ENCODE measurements at regions not wholly inside any gene's neighbourhood (a gene's known extent, or its start where the extent isn't known, plus 50 kb on each side); places are given as distances from the start of the nearest gene placed in this dataset.

DNA sequence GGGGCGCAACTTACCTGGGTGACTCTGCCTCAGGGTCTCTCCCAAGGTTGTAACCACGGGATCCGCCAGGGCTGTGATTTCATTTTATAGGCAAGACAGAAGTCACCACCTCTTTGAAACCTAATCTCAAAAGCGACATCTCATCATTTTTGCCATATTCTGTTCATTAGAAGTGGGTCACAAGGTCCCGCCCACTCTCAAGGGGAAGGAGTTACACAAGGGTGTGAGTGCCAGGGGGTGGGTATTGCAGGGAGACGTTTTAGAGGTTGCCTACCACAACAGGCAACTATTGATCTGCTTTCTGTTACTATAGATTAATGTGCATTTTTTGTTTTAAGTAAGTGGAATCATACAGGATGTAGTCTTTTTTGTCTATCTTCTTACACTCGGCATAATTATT, 56.6 kb upstream of the ADPGK start:
- ChIA-PET POLR2A (no interaction called here), CTCF (ENCODE audit: unreplicated experiment) (no interaction called here)
- no peaks in the 10 kb centered on the region for H3K36me3 ChIP-seq (ENCODE audit: insufficient read depth, low read length)
- H3K79me2 ChIP-seq (ENCODE audit: insufficient read depth, low read depth, low read length) = no peaks in the 10 kb centered on the region
- H3K4me2 ChIP-seq (ENCODE audit: low read length) = no peak overlapping the region
- no peak overlapping the region for H3K4me3 ChIP-seq (ENCODE audit: low read depth, low read length, poor library complexity, severe bottlenecking)
- intact Hi-C loops (cut with micrococcal nuclease; ENCODE audit: unreplicated experiment) = no loop called here
- no peak for DNase-seq (ENCODE audit: low spot score)
- no peaks in the 10 kb centered on the region for H3K4me1 ChIP-seq (ENCODE audit: insufficient read depth, low read length, poor library complexity, severe bottlenecking)
- H4K20me1 ChIP-seq (ENCODE audit: insufficient read depth, low read length) = no peaks in the 10 kb centered on the region
- H3K9me2 ChIP-seq (ENCODE audit: insufficient read depth, low read length) = no peaks in the 10 kb centered on the region
- BruUV-seq (replicated peaks) = no TSS peak
- TF ChIP-seq, protein P1, sequence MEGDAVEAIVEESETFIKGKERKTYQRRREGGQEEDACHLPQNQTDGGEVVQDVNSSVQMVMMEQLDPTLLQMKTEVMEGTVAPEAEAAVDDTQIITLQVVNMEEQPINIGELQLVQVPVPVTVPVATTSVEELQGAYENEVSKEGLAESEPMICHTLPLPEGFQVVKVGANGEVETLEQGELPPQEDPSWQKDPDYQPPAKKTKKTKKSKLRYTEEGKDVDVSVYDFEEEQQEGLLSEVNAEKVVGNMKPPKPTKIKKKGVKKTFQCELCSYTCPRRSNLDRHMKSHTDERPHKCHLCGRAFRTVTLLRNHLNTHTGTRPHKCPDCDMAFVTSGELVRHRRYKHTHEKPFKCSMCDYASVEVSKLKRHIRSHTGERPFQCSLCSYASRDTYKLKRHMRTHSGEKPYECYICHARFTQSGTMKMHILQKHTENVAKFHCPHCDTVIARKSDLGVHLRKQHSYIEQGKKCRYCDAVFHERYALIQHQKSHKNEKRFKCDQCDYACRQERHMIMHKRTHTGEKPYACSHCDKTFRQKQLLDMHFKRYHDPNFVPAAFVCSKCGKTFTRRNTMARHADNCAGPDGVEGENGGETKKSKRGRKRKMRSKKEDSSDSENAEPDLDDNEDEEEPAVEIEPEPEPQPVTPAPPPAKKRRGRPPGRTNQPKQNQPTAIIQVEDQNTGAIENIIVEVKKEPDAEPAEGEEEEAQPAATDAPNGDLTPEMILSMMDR (conservative IDR thresholded peaks at IDR 0.05; ENCODE audit: low read length) = no peak
- TF ChIP-seq EZH2phosphoT487 (IDR thresholded peaks at IDR 0.05; ENCODE audit: borderline replicate concordance, low read depth, low read length) = no peak
- H2AFZ ChIP-seq (ENCODE audit: low read length) = no peak overlapping the region
- no peaks in the 10 kb centered on the region for H3K9me3 ChIP-seq (ENCODE audit: low read length)
- no peak overlapping the region for H3K27ac ChIP-seq (ENCODE audit: low read depth, low read length, poor library complexity, severe bottlenecking)

DNA sequence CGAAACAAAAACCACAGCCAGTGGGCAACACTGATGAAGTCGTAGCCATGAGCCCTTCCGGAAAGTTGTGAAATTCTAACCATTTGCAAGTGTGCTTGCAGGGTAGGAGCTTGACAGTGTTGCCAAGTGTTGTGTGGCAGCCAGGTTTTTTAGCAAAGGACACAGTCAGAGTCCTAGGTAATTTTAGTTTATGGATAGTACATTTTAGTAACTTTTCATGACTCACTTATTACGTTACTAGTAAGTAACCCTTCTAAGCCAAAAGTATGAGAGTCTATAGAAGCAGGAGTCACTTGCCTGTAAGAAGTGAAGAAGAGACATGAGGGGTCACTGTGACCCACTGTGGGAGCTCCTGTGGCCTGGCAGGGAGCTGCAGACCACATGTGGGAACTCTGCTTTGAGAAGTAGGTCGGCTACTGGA, 54.8 kb upstream of the ADPGK start:
- no peaks in the 10 kb centered on the region for H4K20me1 ChIP-seq (ENCODE audit: insufficient read depth, low read length)
- no peaks in the 10 kb centered on the region for H3K79me2 ChIP-seq (ENCODE audit: insufficient read depth, low read depth, low read length)
- H3K9me2 ChIP-seq (ENCODE audit: insufficient read depth, low read length) = no peaks in the 10 kb centered on the region
- H3K4me2 ChIP-seq (ENCODE audit: low read length) = no peak overlapping the region
- H2AFZ ChIP-seq (ENCODE audit: low read length) = no peak overlapping the region
- ChIA-PET CTCF (ENCODE audit: unreplicated experiment) (no interaction called here), POLR2A (no interaction called here)
- no peak for DNase-seq (ENCODE audit: low spot score)
- no peak overlapping the region for H3K4me3 ChIP-seq (ENCODE audit: low read depth, low read length, poor library complexity, severe bottlenecking)
- no peaks in the 10 kb centered on the region for H3K4me1 ChIP-seq (ENCODE audit: insufficient read depth, low read length, poor library complexity, severe bottlenecking)
- no TSS peak for BruUV-seq (replicated peaks)
- H3K27ac ChIP-seq (ENCODE audit: low read depth, low read length, poor library complexity, severe bottlenecking) = no peak overlapping the region
- TF ChIP-seq EZH2phosphoT487 (IDR thresholded peaks at IDR 0.05; ENCODE audit: borderline replicate concordance, low read depth, low read length) = no peak
- TF ChIP-seq, protein P1 (conservative IDR thresholded peaks at IDR 0.05; ENCODE audit: low read length) = no peak
- no peaks in the 10 kb centered on the region for H3K36me3 ChIP-seq (ENCODE audit: insufficient read depth, low read length)
- intact Hi-C loops (cut with micrococcal nuclease; ENCODE audit: unreplicated experiment) = no loop called here
- H3K9me3 ChIP-seq (ENCODE audit: low read length) = no peaks in the 10 kb centered on the region

DNA sequence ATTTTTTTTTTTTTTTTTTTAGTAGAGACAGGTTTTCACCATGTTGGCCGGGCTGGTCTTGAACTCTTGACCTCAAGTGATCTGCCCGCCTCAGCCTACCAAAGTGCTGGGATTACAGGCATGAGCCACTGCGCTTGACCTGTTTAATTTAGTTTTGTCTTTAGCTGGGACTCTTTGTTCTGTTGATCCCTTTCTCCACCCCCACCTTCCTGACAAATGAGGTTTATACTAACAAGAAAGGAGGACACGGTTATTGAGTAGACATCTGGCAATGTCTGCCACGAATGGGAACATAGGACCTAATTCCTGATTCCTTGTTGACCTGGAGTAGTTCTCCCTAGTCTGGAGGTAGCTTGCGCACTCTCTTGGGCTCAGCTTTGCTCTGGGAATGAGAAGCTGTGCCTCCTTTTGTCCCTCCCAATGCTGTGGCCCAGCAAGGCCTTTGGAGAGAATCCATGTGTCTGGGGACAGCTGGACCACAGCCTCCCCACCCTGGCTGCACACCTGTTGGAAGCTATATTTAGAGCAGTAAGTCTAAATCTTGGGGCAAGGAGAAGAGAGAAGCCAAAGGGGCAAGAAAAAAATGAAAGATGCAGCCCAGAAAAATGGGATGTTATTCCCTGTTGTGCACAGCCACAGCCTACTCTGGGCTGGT, 53.2 kb upstream of the ADPGK start:
- Histone ChIP-seq H3K27ac (ENCODE audit: low read depth, low read length, poor library complexity, severe bottlenecking) (no peak overlapping the region), H3K9me3 (ENCODE audit: low read length) (no peaks in the 10 kb centered on the region), H3K4me2 (ENCODE audit: low read length) (no peak overlapping the region), H2AFZ (ENCODE audit: low read length) (no peak overlapping the region), H3K9me2 (ENCODE audit: insufficient read depth, low read length) (no peaks in the 10 kb centered on the region), H3K4me1 (ENCODE audit: insufficient read depth, low read length, poor library complexity, severe bottlenecking) (no peaks in the 10 kb centered on the region), H4K20me1 (ENCODE audit: insufficient read depth, low read length) (no peaks in the 10 kb centered on the region), H3K4me3 (ENCODE audit: low read depth, low read length, poor library complexity, severe bottlenecking) (no peak overlapping the region), H3K79me2 (ENCODE audit: insufficient read depth, low read depth, low read length) (no peaks in the 10 kb centered on the region), H3K36me3 (ENCODE audit: insufficient read depth, low read length) (no peaks in the 10 kb centered on the region)
- TF ChIP-seq, protein P1 (conservative IDR thresholded peaks at IDR 0.05; ENCODE audit: low read length) = no peak
- intact Hi-C loops (cut with micrococcal nuclease; ENCODE audit: unreplicated experiment) = no loop called here
- POLR2A ChIA-PET = interaction anchor here (0.5 to 1.4 kb wide), 2 partner anchors 9 to 133 kb away, joined by 3 read pairs; no protein-coding TSS in a partner anchor
- BruUV-seq (replicated peaks) = no TSS peak
- DNase-seq (ENCODE audit: low spot score) = no peak
- CTCF ChIA-PET (ENCODE audit: unreplicated experiment) = no interaction called here
